NCI-H510A (cell line): ENCODE measurements at regions not wholly inside any gene's neighbourhood (a gene's known extent, or its start where the extent isn't known, plus 50 kb on each side); places are given as distances from the start of the nearest gene placed in this dataset.
"Not testable (repeated sequence)": the region's sequence is repeated elsewhere in the genome, so short reads cannot be mapped to it uniquely, and the experiment has no call there.

Experiments
- DNase-seq: peaks from one replicate; lab custom pipeline; 2025; lab: John Stamatoyannopoulos, UW

DNA sequence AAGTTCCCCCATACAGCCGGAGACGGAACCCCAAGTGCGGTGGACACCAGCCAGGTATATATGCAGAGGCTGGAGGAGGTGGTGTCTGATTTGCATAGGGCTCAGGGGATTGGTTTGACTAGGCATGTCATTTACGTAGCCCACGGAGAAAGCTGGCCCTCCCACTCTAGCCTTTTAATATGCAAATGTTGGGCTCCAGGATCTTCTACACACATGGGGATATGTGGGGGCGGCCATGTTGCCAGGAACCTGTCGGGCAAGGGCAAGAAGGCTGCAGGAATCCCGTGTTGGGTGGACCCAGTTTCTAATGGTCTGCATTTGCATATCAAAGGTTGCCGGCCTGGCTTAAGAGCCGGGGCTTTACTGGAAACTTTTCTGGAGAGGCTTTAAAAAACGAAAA is 57.4 kb downstream of the FTHL17 start:
- not testable (repeated sequence) for DNase-seq

DNA sequence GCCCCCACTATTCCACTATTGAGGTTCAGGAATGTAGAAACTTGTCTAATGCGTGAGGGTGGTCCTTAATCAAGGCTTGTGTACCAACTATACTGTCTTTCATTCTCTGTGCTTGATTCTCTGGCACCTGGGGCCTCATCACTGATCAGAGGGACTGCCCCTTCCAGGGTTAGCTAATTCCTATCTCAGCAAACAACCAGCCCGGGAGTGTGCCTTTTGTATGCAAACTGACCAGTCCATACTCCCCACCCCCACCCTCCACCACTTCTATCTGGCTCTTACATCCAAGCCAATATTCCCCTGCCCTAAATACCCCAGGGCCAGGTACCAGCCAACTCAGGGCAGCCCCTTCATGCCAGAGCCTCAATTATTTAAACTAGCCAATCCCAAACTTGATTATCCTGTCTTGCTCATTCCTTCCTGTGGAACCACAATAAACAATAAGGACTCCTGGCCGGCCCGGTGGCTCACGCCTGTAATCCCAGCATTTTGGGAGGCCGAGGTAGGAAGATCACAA is 59.3 kb downstream of the FTHL17 start:
- DNase-seq: no peak

DNA sequence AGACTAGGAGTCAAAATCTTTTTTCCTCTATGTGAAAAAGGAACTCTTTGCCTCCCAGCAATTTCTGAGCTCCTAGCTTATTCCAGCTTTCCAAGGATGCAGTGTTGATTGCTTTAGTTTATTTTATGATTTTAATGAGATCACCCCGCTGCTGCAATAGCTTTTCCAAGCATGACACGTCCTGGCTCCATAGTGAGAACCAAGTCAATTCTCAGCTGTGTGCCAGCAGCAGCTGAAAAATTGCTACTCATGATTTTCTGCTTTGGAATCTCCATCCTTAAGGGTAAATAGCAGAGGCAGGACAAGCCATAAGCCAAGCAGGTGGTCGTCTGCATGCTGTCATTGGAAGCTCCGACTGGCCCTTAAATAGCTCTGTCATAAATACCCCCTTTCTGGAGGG is 64.5 kb downstream of the FTHL17 start:
- DNase-seq: no peak

DNA sequence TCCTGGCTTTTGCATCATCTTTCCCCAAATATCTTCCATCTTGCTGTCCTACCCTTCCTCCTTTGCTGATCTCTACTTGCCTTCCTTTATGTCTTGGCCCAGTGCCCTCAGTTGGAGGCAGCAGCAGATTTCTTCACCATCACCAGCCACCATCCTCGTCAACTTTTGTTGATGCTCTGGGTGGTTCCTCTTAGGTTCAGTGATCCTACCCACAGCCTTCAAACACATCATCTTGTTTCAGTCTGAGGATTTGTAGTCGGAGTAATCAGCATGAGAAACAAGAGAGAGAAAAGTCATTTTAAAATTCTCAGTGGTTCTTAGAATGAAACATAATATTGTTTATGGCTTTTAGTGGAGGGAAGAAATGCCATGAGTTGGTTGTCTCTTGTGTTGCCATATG is 65.8 kb downstream of the FTHL17 start:
- no peak for DNase-seq

DNA sequence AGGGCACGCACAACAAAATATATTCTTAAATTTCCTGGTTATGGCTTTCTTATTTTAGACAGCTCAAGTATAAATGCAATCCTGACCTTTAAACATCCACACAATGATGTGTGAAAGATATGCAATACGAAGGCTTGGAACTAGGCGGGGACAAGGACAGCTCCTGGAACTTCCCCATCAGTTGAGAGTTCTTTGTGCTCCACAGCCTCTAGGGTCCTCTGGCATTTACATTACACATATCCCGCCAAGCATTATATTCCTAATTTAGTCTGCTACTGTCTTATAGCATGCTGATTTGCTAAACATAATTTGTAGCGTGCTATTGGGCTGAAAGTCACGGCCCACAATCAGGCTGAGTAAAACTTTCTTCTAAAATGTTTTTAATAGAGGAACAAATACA is 74.4 kb downstream of the FTHL17 start:
- no peak for DNase-seq

DNA sequence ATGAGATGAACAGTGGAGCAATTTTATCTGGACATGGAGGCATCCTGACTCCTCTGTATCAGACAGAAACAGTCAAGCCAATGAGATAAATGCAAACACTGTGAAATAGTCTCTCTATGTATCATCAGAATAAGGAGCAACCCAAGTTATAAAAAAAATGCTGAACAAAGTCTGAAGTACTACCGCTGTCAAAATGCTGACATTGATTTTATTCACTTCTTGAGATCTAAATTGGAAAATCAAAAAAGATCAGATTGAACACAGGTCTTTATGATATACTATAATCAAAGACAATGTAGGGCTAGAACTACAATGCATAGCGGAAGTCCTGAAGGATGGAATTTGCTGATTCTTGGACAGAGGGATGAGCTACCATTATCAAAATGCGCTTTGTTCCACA is 76.1 kb downstream of the FTHL17 start:
- DNase-seq: no peak

DNA sequence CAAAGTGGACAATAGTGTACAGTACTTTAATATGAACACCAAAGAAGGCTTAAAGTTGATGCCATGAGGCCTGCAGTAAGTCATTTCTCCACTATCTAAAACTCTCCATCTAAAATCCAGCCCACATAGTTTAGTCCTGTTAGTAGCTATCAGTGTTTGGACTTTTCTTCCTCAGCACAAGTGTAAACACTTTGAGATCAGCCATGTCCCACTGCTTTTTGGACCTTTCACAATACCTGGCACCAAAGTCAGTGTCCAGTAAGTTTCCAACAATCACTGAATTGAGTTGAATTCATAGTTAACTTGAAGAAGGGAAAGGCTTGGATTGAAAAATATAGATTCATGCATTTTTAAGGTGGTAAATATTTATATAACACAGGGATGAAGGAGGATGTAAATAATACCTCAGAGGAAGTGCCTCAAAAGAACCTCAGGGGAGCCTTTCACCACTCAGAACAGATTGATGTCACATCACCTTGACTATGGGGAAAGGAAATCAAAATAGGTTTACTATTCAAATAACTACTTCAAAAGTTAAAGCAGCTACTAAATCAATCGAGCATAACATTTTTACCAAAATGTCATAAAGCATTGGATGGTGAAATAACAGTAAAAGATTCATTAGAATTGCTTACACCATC is 76.7 kb downstream of the FTHL17 start:
- no peak for DNase-seq

DNA sequence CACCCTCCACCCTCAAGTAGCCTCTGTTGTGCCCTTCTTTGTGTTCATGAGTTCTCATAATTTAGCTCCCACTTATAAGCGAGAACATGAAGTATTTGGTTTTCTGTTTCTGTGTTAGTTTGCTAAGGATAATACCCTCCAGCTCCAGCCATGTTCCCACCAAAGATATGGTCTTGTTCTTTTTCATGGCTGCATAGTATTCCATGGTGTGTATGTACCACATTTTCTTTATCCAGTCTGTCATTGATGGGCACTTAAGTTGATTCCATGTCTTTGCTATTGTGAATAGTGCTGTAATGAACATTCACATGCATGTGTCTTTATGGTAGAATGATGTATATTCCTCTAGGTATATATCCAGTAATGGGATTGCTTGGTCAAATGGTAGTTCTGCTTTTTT is 77.8 kb downstream of the FTHL17 start:
- not testable (repeated sequence) for DNase-seq

DNA sequence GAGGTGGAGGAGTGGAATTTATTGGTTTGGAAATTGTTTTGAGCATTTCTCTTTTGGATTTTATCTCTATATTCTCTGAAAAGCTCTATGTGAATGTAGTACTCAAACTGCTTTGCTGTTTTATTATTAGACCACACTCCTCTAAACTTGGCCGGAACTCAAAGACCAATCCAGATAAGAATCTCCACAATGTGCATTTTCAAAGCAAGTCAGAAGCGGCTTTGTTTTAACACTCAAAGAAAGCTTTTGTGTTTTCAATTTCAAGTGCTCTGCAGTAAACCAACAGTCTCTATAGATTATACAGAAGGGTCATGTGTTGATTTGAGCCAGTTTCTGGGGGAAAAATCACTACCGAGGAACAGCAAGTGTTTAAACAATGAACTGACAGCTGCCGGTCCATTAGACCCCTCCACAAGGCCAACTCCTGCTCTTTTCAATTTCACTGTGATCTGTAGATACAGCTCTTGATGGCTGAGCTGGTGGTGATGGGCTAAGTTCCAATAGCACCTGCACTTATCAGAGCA is 79.4 kb downstream of the FTHL17 start:
- peak; percentile 3 for DNase-seq

DNA sequence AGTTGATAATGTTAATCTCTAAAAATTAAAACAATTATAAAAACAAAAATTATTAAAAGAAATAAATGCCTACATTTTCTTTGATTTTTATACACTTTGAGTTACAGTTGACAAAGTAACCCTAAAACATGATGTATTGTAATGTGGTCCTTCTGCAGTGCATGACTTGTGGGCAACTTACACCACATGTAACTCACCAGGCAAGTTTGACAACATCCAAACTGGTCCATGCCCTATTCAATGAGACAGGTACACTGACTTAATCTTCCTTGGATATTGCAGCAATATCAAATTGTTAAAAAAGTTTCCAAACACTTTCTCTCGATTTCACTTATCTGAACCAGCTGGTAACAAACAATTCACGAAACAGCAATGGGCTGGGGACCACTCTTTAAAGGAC is 81.5 kb downstream of the FTHL17 start:
- no peak for DNase-seq

DNA sequence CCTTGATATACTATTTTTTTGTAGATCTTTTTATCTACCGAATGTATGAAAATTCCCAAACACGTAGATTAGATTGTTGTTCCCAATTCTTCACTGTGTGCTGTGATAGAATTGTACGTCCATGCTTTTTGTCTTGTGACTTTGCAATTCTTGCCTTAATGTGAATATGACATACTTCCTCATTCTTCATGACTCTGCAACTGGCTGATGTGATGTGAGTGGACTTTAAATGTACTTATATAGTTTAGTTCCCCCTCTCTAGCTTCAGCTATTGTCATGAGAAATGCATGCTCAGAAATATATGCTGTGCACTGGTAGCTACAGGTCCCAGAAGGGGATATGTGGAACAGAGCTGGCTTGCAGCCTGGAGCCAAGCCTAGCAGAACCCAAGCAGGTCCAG is 89.4 kb downstream of the FTHL17 start:
- no peak for DNase-seq

DNA sequence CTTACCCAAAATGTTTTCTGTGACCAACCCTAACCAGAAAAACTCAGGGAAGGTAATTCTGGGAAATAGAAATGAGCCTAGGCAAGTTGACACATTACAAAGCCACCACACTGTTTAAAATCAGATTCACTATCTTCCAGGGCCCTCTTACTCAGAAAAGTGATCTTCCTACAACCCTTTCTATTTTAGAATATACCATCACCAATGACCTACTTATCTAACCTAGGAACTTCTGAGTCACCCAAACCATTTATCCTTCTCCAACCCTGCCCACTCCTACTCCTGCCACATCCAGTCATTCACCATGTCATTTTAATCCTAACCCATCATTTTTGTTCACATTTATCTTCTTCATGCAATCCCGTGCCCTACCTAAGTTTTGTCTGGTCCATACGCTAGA is 89.9 kb downstream of the FTHL17 start:
- DNase-seq: no peak

DNA sequence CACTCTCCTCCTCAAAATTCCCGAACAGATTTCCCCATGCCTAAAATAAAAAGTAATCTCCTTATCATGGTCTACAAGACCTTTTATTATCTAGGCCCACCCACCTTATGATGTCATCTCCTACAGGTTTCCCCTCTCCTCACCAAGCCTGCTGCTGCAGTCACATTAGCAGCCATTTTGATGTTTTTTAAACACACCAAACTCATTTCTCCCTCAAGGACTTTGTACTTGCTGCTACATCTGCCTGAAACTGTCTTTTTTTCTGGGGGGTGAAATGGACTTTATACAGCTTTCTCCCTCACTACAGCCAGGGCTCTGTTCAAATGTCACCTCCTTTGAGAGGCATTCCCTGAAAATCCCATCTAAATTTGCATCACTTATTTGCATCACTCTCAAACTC is 90.2 kb upstream of the TAB3 start:
- DNase-seq: no peak

DNA sequence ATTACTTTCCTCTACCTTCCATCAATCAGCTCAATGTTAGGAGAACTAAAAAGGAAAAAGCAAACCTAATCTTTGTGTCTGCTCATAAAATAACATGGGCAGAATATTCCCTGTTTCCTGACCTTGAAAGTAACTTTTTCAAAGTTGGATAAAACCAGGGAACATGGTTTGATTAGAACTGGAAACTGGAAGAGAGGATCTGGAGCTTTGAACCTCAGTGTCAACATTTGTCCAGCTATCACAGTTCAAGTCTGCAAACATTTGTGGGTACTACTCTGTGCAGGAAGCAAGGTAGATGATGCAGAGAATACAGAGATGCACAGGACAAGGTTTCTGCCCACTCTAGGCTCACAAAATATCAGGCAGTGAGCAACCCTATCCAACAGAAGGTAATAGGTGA is 86.4 kb upstream of the TAB3 start:
- no peak for DNase-seq

DNA sequence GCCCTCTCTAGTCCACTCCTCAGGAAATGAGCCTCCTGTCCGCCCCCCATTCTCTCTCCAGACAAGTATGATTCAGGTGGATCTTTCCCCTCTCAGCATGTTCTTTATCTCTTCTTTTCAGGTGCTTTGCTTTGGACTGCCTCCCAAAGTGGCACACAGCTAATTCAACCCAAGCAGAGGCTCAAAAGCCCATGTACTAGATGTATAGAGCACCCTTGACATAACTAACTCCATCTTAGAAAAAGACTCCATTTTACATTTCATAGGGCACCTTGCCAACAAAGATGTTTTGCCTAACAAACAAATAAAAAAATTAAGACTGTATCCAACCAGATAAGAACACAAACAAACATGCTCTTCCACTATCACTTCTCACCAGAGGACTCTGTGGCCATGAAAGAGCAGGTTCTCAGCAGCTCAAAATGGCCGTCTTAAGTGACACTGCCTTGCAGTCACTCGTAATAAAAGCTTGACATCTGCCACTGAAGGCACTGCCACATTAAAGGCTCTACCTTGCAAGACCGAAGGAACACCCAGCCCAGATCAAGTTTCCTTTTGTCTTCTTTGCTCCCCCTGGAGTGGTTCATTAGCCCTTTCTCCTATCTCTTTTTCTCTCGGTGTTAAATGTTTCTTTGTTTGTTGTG is 84.9 kb upstream of the TAB3 start:
- DNase-seq: peak; percentile 1

DNA sequence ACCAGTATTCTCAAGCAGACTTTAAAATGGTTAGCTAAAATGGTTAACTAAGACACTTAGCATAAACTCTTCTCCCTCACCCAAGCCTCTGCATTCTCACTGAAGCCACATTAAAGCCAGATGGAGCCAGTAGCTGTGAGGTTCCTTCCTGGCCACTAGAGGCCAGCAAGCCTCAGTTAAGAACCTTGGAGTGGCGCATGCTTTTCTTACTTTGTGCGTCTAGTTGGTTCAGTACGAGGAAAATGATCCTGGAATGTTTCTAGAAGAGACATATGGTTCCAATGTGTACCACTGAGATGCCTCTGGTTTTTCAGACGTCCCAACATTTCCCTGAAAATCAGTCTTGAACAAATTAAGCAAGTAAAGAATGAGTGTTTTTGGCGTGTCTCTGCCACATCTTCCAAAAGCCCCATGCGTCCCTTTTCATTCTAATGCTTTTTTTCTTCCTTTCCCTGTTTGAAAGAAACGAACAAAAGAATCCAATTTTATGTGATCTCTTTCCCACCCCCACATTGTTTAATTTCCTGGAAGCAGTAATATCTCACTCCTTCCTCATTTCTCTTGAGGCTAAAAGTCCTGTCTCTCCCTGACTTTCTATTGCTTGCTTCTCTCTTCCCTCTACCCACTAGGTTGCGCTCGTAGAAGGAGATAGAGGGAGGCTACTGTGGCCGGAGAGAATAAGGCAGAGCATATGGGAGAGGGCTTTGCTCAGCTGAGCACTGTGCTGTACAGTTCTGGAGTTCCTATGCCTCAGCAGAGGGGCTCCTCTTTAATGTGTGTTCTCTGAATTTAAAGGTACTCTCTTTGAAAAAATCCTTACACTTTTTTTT is 82.9 kb upstream of the TAB3 start:
- no peak for DNase-seq

DNA sequence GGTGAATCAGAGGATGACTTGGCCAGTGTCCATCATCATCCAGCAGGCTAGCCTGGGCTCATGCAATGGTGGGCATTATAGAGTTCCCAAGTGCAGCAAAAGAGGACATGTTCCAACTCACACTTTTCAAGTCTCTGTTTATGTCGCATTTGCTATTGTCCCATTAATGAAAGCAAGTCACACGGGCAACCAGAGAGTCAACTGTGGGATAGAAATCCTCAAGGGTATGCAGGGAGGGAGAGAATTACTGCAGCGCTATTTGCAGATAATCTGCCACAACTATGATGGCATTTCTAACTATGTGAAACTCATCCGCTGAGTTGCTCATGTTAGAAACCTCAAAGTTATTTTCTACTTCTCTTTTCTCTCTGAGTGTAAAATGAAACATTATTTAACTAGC is 78.5 kb upstream of the TAB3 start:
- DNase-seq: no peak

DNA sequence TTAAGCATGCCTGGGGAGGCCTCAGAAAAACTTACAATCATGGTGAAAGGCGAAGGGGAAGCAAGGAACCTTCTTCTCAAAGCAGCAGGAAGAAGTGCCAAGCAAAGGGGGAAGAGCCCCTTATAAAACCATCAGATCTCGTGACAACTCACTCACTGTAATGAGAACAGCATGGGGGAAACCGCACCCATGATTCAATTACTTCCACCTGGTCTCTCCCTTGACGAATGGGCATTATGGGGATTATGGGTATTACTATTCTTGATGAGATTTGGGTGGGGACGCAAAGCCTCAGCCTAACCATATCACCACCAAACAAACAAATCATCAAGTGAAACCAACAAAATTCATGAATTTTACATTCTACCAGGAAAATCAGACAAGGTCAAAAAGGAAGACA is 76.7 kb upstream of the TAB3 start:
- DNase-seq: no peak

DNA sequence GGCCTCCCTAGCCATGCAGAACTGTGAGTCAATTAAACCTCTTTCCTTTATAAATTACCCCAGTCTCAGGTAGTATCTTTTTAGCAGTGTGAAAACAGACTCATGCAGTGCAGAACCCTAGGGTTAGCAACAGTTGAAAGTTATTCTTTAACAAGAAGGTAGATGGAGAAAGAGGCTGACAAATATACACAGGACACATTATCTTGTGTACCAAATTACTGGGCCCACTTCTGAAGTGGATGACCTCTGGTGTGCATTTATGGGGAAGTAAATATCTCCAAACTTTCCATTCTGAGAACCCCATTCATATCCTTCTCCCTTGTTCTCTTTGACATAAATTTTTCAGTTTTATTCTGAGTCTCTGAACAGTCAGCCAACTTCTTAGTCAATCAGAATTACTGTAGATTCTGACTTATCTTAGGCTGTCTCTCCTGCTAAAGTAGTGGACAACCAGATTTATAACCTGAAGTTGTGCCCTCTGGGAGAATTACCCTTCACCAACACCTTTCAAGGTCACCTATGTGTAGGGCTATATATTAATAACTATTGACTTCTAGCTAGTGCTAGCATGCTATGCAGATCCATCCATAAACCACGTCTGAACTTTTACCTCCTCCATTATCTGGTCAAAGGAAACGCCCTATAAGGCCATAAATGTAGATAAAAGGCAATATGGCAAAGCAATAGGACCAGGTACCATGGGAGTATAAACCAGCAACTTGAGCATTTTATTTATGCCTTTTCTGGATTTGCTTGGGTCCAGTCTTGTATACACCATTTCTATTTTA is 72.5 kb upstream of the TAB3 start:
- DNase-seq: no peak

DNA sequence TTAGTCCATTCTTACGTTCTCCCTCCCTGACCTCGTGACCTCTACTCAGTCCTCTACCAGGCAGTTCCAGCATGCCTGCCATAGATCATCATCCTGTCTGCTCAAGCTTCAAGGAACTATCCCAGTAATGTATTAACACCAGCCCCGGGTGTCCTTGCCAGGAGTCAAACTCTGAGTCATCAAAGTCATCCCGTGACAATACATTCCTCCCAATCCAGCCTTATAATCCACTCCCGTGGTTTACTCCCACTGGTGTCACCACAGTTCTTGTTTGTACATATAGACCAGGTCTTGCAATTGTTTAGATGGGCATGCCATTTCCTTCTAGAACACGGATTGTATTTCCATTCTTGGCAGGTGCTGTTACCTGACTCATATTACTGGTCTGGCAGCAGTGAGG is 68.7 kb upstream of the TAB3 start:
- DNase-seq: no peak

DNA sequence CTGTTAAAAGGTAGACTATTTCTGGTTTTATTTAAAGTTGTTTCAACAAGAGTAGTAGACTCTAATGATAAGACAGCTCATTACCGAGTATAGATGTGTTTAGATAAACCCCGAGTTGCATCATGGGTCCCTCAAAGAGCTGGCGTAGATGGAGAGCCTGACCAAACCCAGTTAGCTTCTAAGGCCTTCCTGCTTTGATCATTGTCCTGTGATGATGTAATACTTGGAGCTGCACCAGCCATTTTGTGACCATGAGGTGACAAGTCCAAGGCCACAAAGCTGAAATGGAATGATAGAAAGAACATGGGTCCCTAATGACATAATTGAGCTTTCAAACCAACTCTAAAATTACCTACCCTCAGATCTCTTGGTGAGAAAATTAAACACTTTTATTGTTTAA is 66.6 kb upstream of the TAB3 start:
- DNase-seq: no peak

DNA sequence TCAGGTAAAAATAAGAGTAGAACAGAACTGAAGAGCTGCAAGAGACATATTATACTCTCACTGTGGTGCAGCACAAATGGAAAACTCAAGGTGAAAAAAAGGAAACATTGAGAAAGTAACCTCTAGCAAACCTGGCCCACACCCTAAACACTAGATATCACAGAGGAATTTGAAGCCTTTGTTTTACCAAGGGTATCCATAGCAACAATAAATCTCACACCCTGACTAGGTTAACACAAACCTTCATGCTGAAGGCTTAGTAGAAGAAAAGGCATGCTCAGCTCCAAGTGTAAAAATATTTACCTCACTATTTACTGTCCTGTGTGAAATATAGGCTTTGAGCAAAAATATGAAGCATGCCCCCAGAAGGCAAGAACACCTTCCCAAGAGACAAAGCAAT is 61.9 kb upstream of the TAB3 start:
- DNase-seq: no peak
